ENCODE measurements at regions not wholly inside any gene's neighbourhood (a gene's known extent, or its start where the extent isn't known, plus 50 kb on each side); places are given as distances from the start of the nearest gene placed in this dataset.

- no peak for DNase-seq (ENCODE audit: low spot score)
Measured at GRCh38 chr7:11895337-11895736, 63.3 kb upstream of the THSD7A start.

GRCh38 chr7:11896663-11897062 lies 64.7 kb upstream of the THSD7A start:
- no peak for DNase-seq (ENCODE audit: low spot score)

- DNase-seq (ENCODE audit: low spot score): no peak
Measured at GRCh38 chr7:11899247-11899646, 67.2 kb upstream of the THSD7A start.

GRCh38 chr7:11910253-11910652 lies 78.3 kb upstream of the THSD7A start:
- DNase-seq (ENCODE audit: low spot score): no peak

- DNase-seq (ENCODE audit: low spot score): no peak
Measured at GRCh38 chr7:11911900-11912299, 79.9 kb upstream of the THSD7A start.

- no peak for DNase-seq (ENCODE audit: low spot score)
Measured at GRCh38 chr7:11914645-11915044, 82.6 kb upstream of the THSD7A start.

GRCh38 chr7:11923376-11923930 lies 91.5 kb upstream of the THSD7A start:
- no peak for DNase-seq (ENCODE audit: low spot score)

- no peak for DNase-seq (ENCODE audit: low spot score)
Measured at GRCh38 chr7:11931307-11931706, 99.3 kb upstream of the THSD7A start.

- DNase-seq (ENCODE audit: low spot score): no peak
Measured at GRCh38 chr7:11934796-11935195, 102.8 kb upstream of the THSD7A start.

- DNase-seq (ENCODE audit: low spot score): no peak
Measured at GRCh38 chr7:11935905-11936304, 103.9 kb upstream of the THSD7A start.

- DNase-seq (ENCODE audit: low spot score): no peak
Measured at GRCh38 chr7:11946794-11947193, 114.8 kb upstream of the THSD7A start.

- no peak for DNase-seq (ENCODE audit: low spot score)
Measured at GRCh38 chr7:11950281-11950680, 118.3 kb upstream of the THSD7A start.

GRCh38 chr7:11950942-11951341 lies 118.9 kb upstream of the THSD7A start:
- DNase-seq (ENCODE audit: low spot score): no peak

- no peak for DNase-seq (ENCODE audit: low spot score)
Measured at GRCh38 chr7:11951909-11952308, 119.9 kb upstream of the THSD7A start.

- DNase-seq (ENCODE audit: low spot score): no peak
Measured at GRCh38 chr7:11952972-11953371, 121.0 kb upstream of the THSD7A start.

- DNase-seq (ENCODE audit: low spot score): no peak
Measured at GRCh38 chr7:11956991-11957390, 125.0 kb upstream of the THSD7A start.

GRCh38 chr7:11957956-11958355 lies 126.0 kb upstream of the THSD7A start:
- DNase-seq (ENCODE audit: low spot score): no peak

GRCh38 chr7:11959121-11959520 lies 127.1 kb upstream of the THSD7A start:
- no peak for DNase-seq (ENCODE audit: low spot score)

- DNase-seq (ENCODE audit: low spot score): no peak
Measured at GRCh38 chr7:11960621-11961020, 128.6 kb upstream of the THSD7A start.

GRCh38 chr7:11969643-11970042 lies 137.6 kb upstream of the THSD7A start:
- DNase-seq (ENCODE audit: low spot score): no peak

GRCh38 chr7:11970132-11970531 lies 138.1 kb upstream of the THSD7A start:
- DNase-seq (ENCODE audit: low spot score): no peak

- no peak for DNase-seq (ENCODE audit: low spot score)
Measured at GRCh38 chr7:11985376-11985775, 153.4 kb upstream of the THSD7A start.

- DNase-seq (ENCODE audit: low spot score): no peak
Measured at GRCh38 chr7:11985971-11986370, 154.0 kb upstream of the THSD7A start.

GRCh38 chr7:11988186-11988585 lies 156.2 kb upstream of the THSD7A start:
- no peak for DNase-seq (ENCODE audit: low spot score)

- DNase-seq (ENCODE audit: low spot score): no peak
Measured at GRCh38 chr7:12002428-12002827, 170.4 kb upstream of the THSD7A start.
